Mucosa of rectum (tissue), 2 donors: ENCODE measurements at regions not wholly inside any gene's neighbourhood (a gene's known extent, or its start where the extent isn't known, plus 50 kb on each side); places are given as distances from the start of the nearest gene placed in this dataset.

Experiments used
- H3K27ac ChIP-seq, 2 donors: one replicate each; pipeline ENCODE4 v1.7.0; 2013; ENCODE audit warnings: inconsistent platforms in 2 of 2, low read depth in 2 of 2, low read length in 2 of 2
- H3K27me3 ChIP-seq, 2 donors: one replicate each; pipeline ENCODE4 v1.7.0; 2013; ENCODE audit warnings: low read length in 2 of 2; ENCODE audit not compliant: control insufficient read depth in 2 of 2, insufficient read depth in 2 of 2
- H3K36me3 ChIP-seq, 2 donors: one replicate each; pipeline ENCODE4 v1.7.0; 2013; ENCODE audit warnings: low read length in 2 of 2; ENCODE audit not compliant: control insufficient read depth in 2 of 2, insufficient read depth in 2 of 2
- H3K4me1 ChIP-seq, 2 donors: one replicate each; pipeline ENCODE4 v1.7.0; 2013; ENCODE audit warnings: low read length in 2 of 2, mild to moderate bottlenecking in 1 of 2; ENCODE audit not compliant: control insufficient read depth in 2 of 2, insufficient read depth in 2 of 2
- H3K4me3 ChIP-seq, 2 donors: one replicate each; pipeline ENCODE4 v1.7.0; 2013; ENCODE audit warnings: low read length in 2 of 2
- H3K9ac ChIP-seq, 2 donors: one replicate each; pipeline ENCODE4 v1.7.0; 2013; ENCODE audit warnings: low read length in 2 of 2, low read depth in 1 of 2, mild to moderate bottlenecking in 1 of 2
- H3K9me3 ChIP-seq, 2 donors: one replicate each; pipeline ENCODE4 v1.7.0; 2013; ENCODE audit warnings: low read length in 2 of 2; ENCODE audit not compliant: control insufficient read depth in 2 of 2
- donor health status: healthy.
- donor health status: Normal muscosa, but diverticular disease.

GRCh38 chr2:57868619-57869139 lies 177.9 kb upstream of the VRK2 start:
- H3K4me1 ChIP-seq, result no peaks in the 10 kb centered on the region
- H3K9me3 ChIP-seq, result no peaks in the 10 kb centered on the region
- no peak overlapping the region for H3K27ac ChIP-seq
- H3K27me3 ChIP-seq, result no peaks in the 10 kb centered on the region
- no peak overlapping the region for H3K4me3 ChIP-seq
- H3K9ac ChIP-seq, result no peak overlapping the region
- no peaks in the 10 kb centered on the region for H3K36me3 ChIP-seq

- Histone ChIP-seq H3K27me3 (no peaks in the 10 kb centered on the region), H3K4me3 (no peak overlapping the region)
Observed at GRCh38 chr2:57869758-57870344, 176.8 kb upstream of the VRK2 start.

GRCh38 chr2:57876313-57876712 lies 170.3 kb upstream of the VRK2 start:
- Histone ChIP-seq H3K4me1 (peaks cover 0 to 4% of the 10 kb centered on the region in 2 donors), H3K9me3 (no peaks in the 10 kb centered on the region)

More at GRCh38 chr2:57869758-57870344, 176.8 kb upstream of the VRK2 start:
- Histone ChIP-seq H3K36me3 (no peaks in the 10 kb centered on the region), H3K9ac (no peak overlapping the region), H3K4me1 (no peaks in the 10 kb centered on the region), H3K27ac (no peak overlapping the region), H3K9me3 (no peaks in the 10 kb centered on the region)

GRCh38 chr2:57877811-57878170 lies 168.8 kb upstream of the VRK2 start:
- no peak overlapping the region for H3K9ac ChIP-seq
- H3K4me1 ChIP-seq, result peaks cover 4% of the 10 kb centered on the region in 2 donors
- no peak overlapping the region for H3K4me3 ChIP-seq
- no peaks in the 10 kb centered on the region for H3K9me3 ChIP-seq
- no peak overlapping the region for H3K27ac ChIP-seq
- H3K36me3 ChIP-seq, result no peaks in the 10 kb centered on the region
- no peaks in the 10 kb centered on the region for H3K27me3 ChIP-seq

More at GRCh38 chr2:57876313-57876712, 170.3 kb upstream of the VRK2 start:
- Histone ChIP-seq H3K36me3 (no peaks in the 10 kb centered on the region), H3K27ac (no peak overlapping the region), H3K9ac (no peak overlapping the region), H3K4me3 (no peak overlapping the region), H3K27me3 (no peaks in the 10 kb centered on the region)

GRCh38 chr2:57878171-57878865 lies 168.3 kb upstream of the VRK2 start:
- H3K36me3 ChIP-seq, result no peaks in the 10 kb centered on the region
- H3K4me3 ChIP-seq, result no peak overlapping the region
- H3K27me3 ChIP-seq, result no peaks in the 10 kb centered on the region
- H3K9me3 ChIP-seq, result no peaks in the 10 kb centered on the region
- no peak overlapping the region for H3K9ac ChIP-seq
- H3K27ac ChIP-seq, result no peak overlapping the region
- peaks cover 4 to 5% of the 10 kb centered on the region in 2 donors for H3K4me1 ChIP-seq

GRCh38 chr2:57878866-57879210 lies 167.8 kb upstream of the VRK2 start:
- H3K4me1 ChIP-seq, result peaks cover 4 to 5% of the 10 kb centered on the region in 2 donors
- no peaks in the 10 kb centered on the region for H3K9me3 ChIP-seq
- no peak overlapping the region for H3K27ac ChIP-seq
- no peaks in the 10 kb centered on the region for H3K27me3 ChIP-seq
- no peak overlapping the region for H3K9ac ChIP-seq
- H3K36me3 ChIP-seq, result no peaks in the 10 kb centered on the region
- no peak overlapping the region for H3K4me3 ChIP-seq

- Histone ChIP-seq H3K27me3 (no peaks in the 10 kb centered on the region), H3K4me1 (peaks cover 4 to 5% of the 10 kb centered on the region in 2 donors), H3K9ac (no peak overlapping the region), H3K36me3 (no peaks in the 10 kb centered on the region), H3K27ac (no peak overlapping the region), H3K9me3 (no peaks in the 10 kb centered on the region), H3K4me3 (no peak overlapping the region)
Observed at GRCh38 chr2:57880446-57880845, 166.2 kb upstream of the VRK2 start.

- no peaks in the 10 kb centered on the region for H3K36me3 ChIP-seq
- H3K9me3 ChIP-seq, result no peaks in the 10 kb centered on the region
- H3K27me3 ChIP-seq, result no peaks in the 10 kb centered on the region
- no peak overlapping the region for H3K27ac ChIP-seq
- no peak overlapping the region for H3K4me3 ChIP-seq
- no peak overlapping the region for H3K9ac ChIP-seq
- peaks cover 4 to 5% of the 10 kb centered on the region in 2 donors for H3K4me1 ChIP-seq
Observed at GRCh38 chr2:57880967-57881366, 165.6 kb upstream of the VRK2 start.

GRCh38 chr2:57881998-57882888 lies 164.4 kb upstream of the VRK2 start:
- Histone ChIP-seq H3K27me3 (no peaks in the 10 kb centered on the region), H3K9me3 (no peaks in the 10 kb centered on the region), H3K27ac (peak overlapping the region; percentile 9 to 18), H3K4me3 (peak overlapping the region; percentile 21 to 24), H3K9ac (no peak overlapping the region), H3K36me3 (no peaks in the 10 kb centered on the region), H3K4me1 (peaks cover under 1 to 5% of the 10 kb centered on the region in 2 donors)
